ENCODE measurements at regions not wholly inside any gene's neighbourhood (a gene's known extent, or its start where the extent isn't known, plus 50 kb on each side); places are given as distances from the start of the nearest gene placed in this dataset.
A peak's percentile ranks its signal among the peaks of the same experiment; 100 is the strongest.

- peak; percentile 89 for DNase-seq (ENCODE audit: low read depth)
- TF ChIP-seq, protein P1, sequence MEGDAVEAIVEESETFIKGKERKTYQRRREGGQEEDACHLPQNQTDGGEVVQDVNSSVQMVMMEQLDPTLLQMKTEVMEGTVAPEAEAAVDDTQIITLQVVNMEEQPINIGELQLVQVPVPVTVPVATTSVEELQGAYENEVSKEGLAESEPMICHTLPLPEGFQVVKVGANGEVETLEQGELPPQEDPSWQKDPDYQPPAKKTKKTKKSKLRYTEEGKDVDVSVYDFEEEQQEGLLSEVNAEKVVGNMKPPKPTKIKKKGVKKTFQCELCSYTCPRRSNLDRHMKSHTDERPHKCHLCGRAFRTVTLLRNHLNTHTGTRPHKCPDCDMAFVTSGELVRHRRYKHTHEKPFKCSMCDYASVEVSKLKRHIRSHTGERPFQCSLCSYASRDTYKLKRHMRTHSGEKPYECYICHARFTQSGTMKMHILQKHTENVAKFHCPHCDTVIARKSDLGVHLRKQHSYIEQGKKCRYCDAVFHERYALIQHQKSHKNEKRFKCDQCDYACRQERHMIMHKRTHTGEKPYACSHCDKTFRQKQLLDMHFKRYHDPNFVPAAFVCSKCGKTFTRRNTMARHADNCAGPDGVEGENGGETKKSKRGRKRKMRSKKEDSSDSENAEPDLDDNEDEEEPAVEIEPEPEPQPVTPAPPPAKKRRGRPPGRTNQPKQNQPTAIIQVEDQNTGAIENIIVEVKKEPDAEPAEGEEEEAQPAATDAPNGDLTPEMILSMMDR (conservative IDR thresholded peaks at IDR 0.05; ENCODE audit: control insufficient read depth, insufficient read depth, low read depth, low read length): no peak
- no peak overlapping the region for H3K4me3 ChIP-seq (ENCODE audit: control insufficient read depth, low read depth, low read length)
Observed at GRCh38 chr3:113117511-113118234, 93.7 kb upstream of the BOC start.

- TF ChIP-seq, protein P1 (conservative IDR thresholded peaks at IDR 0.05; ENCODE audit: control insufficient read depth, insufficient read depth, low read depth, low read length): no peak
- no peak overlapping the region for H3K4me3 ChIP-seq (ENCODE audit: control insufficient read depth, low read depth, low read length)
- DNase-seq (ENCODE audit: low read depth): no peak
Observed at GRCh38 chr3:113118336-113118735, 93.0 kb upstream of the BOC start.

DNA sequence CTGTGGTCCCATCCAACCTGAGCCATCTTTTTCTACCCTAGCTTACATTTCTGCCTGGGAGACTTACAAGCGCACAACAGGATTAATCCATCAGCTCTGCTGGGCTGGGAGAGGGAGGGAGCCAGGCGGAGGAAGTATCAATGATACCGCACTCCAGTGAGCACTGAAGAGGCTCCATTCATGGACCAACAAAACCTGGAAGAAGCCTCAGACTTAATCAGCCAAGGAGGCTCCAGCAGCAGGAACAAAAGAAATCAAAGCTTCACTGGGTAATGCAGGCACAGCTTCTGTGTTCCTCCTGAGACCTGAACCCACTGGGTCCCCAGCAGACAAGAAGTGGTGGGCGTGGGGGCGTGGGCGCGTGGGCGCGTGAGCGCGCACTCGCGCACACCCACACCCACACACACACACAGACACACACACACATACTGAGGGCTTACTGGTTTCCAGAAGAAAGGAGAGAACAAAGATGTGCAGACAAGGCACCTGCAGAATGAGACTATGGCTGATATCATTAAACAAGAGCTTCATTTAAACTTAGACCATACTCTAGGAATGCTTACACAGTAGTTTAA is 87.0 kb upstream of the BOC start:
- TF ChIP-seq, protein P1 (conservative IDR thresholded peaks at IDR 0.05; ENCODE audit: control insufficient read depth, insufficient read depth, low read depth, low read length): no peak
- no peak overlapping the region for H3K4me3 ChIP-seq (ENCODE audit: control insufficient read depth, low read depth, low read length)
- DNase-seq (ENCODE audit: low read depth): no peak

- no peak for DNase-seq (ENCODE audit: low read depth)
- no peak overlapping the region for H3K4me3 ChIP-seq (ENCODE audit: control insufficient read depth, low read depth, low read length)
Observed at GRCh38 chr3:113125951-113126350, 85.4 kb upstream of the BOC start.

GRCh38 chr3:113128386-113129015 is 82.9 kb upstream of the BOC start:
- peak; percentile 58 for DNase-seq (ENCODE audit: low read depth)
- TF ChIP-seq, protein P1 (conservative IDR thresholded peaks at IDR 0.05; ENCODE audit: control insufficient read depth, insufficient read depth, low read depth, low read length): no peak
- H3K4me3 ChIP-seq (ENCODE audit: control insufficient read depth, low read depth, low read length): no peak overlapping the region

More at GRCh38 chr3:113125951-113126350, 85.4 kb upstream of the BOC start:
- TF ChIP-seq, protein P1 (conservative IDR thresholded peaks at IDR 0.05; ENCODE audit: control insufficient read depth, insufficient read depth, low read depth, low read length): no peak

GRCh38 chr3:113129168-113129567 is 82.2 kb upstream of the BOC start:
- H3K4me3 ChIP-seq (ENCODE audit: control insufficient read depth, low read depth, low read length): no peak overlapping the region
- peak; percentile 38 for DNase-seq (ENCODE audit: low read depth)
- TF ChIP-seq, protein P1 (conservative IDR thresholded peaks at IDR 0.05; ENCODE audit: control insufficient read depth, insufficient read depth, low read depth, low read length): no peak

Measured in fibroblast of mammary gland (primary cell).